ENCODE measurements at regions not wholly inside any gene's neighbourhood (a gene's known extent, or its start where the extent isn't known, plus 50 kb on each side); places are given as distances from the start of the nearest gene placed in this dataset.
"Not testable (repeated sequence)": the region's sequence is repeated elsewhere in the genome, so short reads cannot be mapped to it uniquely, and the experiment has no call there.

DNA sequence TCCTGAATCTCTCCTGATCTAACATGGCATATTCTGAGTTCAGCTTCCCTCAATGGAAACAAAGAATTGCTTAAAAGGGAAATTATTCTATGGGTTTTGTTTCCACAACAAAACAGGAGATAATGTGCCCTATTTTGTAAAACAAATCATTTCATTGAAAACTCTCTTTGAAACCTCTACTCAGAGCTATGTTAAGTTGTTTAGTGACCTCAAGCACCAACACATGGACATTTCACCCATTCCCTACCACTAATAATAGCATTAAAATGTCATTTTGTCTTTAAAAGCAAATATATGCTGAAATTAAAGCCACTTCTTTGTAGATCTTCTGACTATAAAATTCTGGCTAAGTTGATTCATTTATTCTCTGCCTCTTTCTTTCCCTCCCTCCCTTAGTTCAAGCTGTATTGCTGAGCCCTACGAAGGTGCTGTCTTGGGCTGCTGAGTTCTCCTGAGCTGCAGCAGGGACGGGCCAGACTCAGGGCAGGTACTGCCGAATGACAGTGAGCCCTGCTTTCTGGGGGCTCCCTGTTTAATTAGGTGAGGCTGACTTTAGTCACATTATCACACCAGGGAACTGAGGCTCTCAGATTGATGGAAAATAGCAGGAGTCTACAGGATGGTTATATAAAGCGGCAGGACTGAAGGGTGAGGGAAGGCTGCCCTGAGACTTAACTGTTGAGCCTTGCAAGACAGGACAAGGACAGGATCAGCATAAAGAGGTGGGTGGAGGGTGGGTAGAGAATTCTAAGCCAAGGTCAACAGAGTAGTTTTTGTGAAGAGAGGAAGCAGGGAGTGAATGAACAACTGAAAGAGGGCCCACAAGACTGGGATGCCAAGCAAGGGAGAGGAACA lies 1685.1 kb downstream of the SPATA31A7 start:
- not testable (repeated sequence) for DNase-seq (ENCODE audit: low spot score)

DNA sequence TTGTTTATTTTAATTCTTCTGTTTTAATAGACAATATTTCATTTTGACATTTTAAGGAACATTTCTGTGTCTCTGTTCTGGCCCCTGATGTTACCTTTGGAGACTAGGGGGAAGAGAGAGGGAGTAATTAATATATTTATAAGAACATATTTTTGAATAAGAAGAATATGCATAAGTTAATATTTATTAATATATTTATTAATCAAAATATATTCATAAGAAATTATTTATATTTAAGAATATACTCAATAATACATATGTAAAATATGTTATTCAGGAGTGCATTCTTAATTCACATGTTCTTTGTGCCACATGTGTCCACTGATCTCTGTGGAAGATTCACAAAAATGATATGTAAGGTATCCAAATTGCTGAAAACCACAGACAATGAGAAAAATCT lies 1687.7 kb downstream of the SPATA31A7 start:
- DNase-seq (ENCODE audit: low spot score) = not testable (repeated sequence)

DNA sequence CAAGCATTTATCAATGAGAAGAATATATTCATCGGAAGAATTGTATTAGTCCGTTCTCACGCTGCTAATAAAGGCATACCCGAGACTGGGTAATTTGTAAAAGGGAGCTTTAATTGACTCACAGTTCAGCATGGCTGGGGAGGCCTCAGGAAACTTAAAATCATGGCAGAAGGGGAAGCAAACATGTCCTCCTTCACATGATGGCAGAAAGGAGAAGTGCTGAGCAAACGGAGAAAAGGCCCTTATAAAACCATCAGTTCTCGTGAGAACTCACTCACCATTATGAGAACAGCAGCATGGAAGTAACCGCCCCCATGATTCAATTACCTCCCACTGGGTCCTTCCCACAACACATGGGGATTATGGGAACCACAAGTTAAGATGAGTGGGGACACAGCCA lies 1688.2 kb downstream of the SPATA31A7 start:
- not testable (repeated sequence) for DNase-seq (ENCODE audit: low spot score)

DNA sequence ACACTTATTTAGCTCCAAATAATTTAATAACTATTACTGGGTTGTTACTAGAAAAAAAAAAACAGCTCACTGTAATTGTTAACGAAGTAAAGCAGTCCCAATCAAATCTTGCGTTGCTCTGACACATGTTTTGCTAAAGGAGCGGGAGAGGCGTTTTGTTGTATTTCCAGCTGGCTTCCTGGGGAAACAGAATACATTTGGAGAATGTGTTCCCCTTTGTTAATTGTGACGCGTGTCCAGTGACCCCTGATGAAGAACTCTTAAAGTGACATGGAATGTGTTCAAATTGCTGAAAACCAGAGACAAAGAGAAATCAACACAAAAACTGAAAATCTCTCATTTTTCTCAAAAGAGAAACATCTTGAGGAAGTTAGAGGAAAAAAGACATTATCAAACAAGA lies 1690.6 kb downstream of the SPATA31A7 start:
- DNase-seq (ENCODE audit: low spot score) = not testable (repeated sequence)

DNA sequence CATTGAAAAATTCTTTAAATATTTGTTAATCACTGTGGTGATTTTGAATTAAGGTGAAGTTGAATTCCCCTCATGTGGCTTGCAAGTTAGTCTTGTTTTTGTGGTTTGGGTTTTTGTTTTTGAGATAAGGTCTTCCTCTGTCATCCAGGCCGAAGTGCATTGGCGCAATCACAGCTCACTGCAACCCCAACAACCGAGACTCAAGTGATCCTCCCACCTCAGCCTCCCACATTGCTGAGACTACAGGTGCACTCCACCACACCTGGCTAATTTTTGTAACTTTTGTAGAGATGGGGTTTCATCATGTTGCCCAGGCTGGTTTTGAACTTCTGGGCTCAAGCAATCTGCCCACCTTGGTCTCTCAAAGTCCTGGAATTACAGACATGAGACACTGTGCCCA lies 1691.1 kb downstream of the SPATA31A7 start:
- DNase-seq (ENCODE audit: low spot score) = not testable (repeated sequence)

DNA sequence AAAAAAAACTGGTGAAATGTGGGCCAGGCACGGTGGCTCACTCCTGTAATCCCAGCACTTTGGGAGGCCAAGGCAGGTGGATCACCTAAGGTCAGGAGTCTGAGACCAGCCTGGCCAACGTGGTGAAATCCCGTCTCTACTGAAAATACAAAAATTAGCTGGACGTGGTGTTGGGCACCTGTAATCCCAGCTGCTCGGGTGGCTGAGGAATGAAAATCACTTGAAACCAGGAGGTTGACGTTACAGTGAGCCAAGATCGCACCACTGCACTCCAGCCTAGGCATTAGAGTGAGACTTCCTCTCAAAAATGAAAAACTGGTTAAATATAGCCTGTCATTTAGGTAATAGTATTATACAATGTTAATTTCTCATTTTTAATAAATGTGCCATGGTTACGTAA lies 1692.0 kb downstream of the SPATA31A7 start:
- DNase-seq (ENCODE audit: low spot score) = not testable (repeated sequence)

DNA sequence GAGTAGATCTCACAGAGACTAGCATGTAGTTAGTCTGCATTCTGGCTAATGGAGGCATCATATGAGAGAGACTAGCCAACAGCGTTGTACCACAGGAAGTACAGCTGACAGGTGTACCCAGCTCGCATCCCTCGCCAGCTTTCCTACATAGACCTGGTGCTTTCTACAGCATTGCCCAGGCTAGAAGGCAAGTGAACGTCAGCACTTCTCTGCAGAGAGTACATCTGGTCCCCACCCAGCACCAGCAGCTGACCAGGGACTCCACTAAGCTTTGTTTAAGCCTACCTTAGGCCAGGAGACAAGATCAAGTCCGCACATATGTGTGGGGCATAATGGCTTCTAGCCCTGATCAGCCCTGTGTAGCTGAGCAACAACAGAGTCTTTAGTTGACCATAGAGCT lies 1692.9 kb downstream of the SPATA31A7 start:
- DNase-seq (ENCODE audit: low spot score) = not testable (repeated sequence)

DNA sequence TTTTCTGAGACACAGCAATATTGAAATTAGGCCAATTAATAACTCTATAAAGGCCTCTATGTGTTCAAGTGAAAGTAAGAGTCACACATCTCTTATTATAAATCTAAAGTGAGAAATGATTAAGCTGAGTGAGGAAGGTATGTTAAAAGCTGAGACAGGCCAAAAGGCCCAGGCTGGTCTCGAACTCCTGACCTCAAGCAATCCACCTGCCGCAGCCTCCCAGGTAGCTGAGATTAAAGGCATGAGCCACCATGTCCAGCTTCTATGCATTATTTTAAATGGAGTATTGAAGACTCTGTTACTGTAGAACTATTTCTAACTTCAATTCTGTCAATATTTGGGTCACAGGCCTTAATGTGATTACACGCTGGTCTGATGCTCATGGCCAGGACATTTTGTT lies 1706.9 kb downstream of the SPATA31A7 start:
- not testable (repeated sequence) for DNase-seq (ENCODE audit: low spot score)

DNA sequence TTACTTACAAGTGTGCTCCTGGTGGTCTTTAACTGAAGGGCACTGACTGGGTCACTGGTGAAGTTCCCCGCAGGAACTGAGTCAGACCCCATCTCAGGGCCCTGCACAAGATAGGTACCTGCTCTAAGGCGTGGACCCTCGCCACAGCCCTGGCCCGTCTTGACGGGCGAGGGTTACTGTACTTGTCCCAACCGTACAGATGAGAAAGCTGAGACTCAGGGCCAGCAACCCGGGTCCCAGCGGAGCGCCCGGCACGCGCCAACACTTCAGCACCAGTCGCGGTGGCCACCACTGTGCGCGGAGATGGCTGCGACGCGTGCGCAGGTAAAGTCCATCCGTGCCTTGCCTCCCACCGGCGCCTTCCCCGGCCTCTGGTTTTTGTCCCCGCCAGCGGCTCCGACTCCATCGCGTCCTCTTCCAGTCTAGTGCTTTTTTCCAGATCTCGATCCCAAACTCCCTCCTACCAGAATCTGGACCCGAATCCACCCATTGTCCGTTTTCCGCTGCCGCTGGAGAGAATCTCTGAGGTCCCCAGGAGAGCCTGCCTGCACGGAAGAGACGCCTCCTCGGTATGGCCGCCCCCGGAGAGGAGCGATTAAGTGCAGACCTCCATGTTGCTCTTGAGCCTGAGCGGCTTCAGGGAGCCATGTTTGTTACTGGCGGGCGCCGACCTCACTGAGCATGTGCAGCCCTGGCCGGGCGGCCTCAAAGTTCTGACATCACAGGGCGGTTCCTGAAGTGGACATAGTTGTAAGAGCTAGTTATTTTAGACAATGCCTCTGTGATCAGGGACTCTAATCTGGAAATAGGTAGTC lies 1707.8 kb downstream of the SPATA31A7 start:
- DNase-seq (ENCODE audit: low spot score) = not testable (repeated sequence)

DNA sequence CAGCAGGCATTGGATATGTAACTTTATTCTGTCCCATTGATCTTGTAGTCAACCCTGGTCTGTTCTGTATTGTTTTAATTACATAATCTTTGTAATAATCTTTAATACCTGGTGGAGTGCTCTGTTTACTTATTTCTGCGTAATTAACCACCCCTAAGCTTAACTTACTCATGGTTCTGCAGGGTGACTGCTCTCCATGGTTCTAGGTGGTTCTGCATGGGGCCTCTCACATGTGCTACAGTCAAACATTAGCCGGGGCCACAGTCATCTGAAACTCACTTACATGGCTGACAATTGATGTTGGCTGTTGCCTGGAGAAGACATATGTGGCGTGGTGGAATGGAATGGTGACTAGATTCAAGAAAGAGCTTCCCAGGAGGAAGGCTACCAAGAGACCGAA lies 1709.8 kb downstream of the SPATA31A7 start:
- not testable (repeated sequence) for DNase-seq (ENCODE audit: low spot score)

DNA sequence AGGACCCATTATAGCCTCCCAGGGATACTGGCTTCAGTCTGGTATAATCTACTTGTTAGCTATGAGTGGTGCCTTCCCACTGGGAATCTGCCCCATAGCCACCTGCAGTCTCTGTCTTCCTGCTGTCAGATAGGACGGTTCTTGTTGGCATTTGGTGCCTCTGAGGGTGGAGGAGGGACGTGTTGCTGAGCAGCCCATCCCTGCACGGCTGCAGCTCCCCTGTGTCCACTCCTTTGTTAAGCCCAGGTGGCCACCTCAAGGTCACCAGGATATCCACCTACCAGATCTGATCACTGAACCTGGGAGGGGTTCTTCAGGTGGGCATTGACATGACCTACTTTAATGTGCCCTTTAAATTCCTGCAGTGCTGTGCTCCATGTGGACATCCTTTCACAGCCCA lies 1714.2 kb downstream of the SPATA31A7 start:
- not testable (repeated sequence) for DNase-seq (ENCODE audit: low spot score)

DNA sequence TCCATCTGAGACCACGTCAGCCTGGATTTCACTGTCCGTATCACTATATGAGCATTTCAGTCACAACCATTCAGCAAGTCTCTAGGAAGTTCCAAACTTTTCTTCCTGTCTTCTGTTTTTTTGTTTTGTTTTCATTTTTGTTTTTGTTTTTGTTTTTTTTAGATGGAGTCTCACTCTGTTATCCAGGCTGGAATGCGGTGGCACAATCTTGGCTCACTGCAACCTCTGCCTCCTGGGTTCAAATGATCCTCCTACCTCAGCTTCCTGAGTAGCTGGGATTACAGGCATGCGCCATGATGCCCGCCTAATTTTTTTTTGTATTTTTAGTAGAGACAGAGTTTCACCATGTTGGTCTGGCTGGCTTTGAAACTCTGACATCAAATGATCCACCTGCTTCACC lies 1715.9 kb downstream of the SPATA31A7 start:
- DNase-seq (ENCODE audit: low spot score) = not testable (repeated sequence)

DNA sequence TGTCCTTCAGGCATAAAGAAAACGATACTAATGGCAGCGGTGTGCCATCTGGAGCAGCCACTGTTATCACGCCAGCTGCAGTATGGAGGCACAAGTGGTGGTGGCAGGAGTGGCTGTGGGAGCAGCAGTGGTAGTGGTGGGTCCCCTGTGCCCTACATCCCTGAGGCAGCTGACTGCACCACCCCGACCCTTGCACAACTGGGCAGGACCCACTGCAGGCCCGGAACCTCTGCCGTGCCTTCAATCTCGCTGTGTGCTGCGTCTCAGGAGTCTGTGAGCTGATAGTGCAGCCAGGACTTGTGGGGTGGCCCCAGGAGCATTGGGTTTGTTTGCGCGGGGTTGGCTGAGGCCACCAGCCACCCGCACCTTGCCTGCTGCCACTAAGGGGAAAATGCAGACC lies 1718.0 kb downstream of the SPATA31A7 start:
- DNase-seq (ENCODE audit: low spot score) = not testable (repeated sequence)

DNA sequence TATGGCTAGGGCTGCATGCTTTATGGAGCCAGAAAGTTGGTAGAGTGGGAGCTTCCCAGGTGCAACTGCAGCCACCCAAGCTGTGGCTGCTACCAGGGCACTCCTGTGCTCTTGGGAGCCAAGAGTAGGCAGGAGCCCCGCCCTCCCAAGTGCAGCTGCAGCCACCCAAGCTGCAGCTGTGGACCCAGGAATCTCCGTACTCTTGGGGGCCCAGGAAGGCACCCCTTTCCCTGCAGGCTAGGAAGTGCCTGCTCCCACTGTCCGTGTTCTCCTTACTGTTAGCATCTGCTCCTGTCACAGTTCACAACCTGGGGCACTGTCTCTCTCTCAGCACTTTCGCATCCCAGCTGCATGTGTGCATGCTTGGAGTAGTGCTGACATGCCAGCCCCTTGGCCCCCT lies 1718.4 kb downstream of the SPATA31A7 start:
- DNase-seq (ENCODE audit: low spot score) = not testable (repeated sequence)

DNA sequence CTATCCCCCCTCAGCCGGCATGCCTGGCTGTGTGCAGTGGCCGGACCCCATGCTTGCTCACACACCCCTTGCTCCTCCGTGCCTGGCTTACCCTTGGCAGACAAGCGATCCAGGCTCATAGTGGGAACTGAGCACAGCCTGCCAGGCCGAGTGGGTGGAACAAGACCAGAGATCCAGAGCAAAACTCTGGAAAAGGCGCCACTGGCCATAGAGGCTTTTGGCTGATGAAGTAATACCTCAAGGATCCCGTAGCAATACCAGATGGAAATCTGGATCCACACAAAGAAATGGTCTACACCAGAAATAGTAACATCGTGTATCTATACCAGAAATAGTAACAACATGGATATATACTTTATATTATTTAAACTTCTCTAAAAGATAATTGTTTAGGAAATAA lies 1719.6 kb downstream of the SPATA31A7 start:
- DNase-seq (ENCODE audit: low spot score) = not testable (repeated sequence)

DNA sequence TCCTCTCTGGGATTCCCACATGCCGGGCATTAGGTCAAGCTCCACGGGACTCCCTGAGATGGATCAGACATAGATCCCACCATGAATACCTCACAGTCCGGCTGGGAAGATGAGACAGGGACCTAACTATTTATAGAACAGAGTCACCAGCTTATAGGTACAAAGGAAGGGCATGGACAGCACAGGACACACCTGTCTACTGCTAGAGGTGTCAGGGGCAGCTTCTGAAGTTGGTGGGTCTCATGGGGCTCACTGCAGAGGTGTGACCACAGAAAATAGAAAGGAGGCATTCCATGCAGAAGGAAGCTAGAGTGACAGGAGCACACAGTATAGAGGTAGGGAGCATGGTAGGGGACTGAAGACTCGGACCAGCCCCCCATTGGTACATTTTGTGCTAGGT lies 1722.4 kb downstream of the SPATA31A7 start:
- not testable (repeated sequence) for DNase-seq (ENCODE audit: low spot score)

DNA sequence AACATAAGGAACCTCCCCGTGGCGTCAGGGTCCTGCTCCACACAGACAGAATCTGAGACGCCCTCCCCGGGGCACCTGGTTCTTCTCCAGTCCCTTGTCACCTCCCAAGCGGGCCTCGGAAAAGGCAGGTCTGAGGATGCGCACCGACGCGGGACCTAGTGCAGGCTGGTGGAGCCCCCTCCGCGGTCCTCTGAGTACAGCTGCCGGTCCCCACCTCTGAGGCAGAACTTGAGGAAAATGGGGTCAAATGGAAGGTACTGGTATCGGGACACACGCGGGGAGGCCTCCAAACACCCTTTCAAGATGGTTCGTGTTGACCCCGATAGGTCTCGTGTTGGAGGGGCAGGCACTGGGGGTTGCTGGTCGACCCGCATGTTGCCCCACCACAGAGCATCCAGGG lies 1725.3 kb downstream of the SPATA31A7 start:
- not testable (repeated sequence) for DNase-seq (ENCODE audit: low spot score)

DNA sequence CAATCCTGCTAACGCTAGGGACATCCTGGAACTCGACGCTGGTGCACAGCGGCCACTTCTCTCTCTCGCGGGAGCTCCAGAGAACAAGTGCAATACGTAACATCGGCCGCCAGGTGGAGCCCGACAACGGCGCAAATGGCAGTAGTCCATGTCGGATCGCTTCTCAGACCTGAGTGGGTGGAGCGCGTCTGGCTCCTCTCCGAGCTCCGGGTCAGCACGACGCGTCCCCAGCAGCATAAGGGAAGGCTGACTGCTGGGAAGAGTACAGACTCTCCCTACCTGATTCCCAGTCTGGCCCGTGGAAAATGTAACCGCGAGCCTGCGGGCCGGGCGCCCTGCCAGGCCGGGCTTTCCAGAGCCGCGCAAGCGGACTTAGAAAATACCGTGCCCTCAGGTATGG lies 1725.8 kb downstream of the SPATA31A7 start:
- DNase-seq (ENCODE audit: low spot score) = not testable (repeated sequence)

DNA sequence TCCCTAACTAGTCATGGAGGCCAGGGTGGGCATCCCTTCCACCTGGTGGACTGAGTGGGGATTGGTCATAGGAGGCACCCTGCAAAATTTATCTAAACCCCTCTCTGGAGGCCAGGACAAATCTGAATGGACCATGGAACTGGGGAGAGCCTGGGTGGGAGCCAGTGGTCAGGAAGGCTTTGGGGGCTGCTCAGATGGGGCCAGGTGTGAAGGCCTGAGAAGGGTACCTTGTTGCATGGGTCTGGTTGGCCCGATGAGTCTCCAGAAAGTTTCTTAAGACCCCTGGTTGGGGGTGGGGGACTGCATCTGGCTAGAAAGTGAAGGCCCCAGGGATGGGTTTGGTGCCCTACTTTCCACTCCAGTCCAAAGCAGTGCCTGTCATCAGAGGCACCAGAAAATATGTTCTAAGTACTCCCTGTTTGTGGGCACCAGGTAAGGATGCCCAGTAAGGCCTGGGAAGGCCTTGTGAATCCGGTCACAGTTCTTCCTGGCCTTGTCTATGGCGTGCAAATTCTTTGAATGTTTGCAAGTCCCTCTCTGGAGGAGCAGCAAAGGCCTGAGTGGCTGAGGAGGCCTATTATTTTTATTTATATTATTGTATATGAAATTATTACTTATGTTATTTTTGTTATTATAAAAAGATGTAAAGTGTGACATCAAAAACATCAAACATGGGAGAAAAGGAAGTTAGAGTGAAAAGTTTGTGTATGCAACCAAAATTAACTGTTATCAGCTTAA lies 1729.0 kb downstream of the SPATA31A7 start:
- DNase-seq (ENCODE audit: low spot score) = not testable (repeated sequence)

DNA sequence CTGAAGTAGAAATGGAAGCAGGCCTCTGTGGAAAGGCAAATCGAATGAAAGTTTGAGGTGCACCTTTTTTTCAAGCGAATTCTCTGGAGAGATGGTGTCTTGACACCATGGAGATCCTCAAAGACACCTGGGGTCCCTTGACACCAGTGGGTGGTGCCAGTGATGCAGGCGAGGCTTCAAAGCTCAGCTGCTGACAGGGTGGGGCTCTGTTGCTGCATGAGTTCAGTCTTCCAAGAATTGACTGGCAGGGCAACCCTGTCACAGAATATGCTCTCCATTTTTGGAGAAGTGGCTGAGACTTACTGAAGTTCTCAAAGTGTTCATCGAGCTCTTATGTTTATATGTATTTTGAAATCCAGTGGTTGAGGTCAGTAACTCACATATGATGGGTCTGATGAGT lies 1741.6 kb downstream of the SPATA31A7 start:
- not testable (repeated sequence) for DNase-seq (ENCODE audit: low spot score)

DNA sequence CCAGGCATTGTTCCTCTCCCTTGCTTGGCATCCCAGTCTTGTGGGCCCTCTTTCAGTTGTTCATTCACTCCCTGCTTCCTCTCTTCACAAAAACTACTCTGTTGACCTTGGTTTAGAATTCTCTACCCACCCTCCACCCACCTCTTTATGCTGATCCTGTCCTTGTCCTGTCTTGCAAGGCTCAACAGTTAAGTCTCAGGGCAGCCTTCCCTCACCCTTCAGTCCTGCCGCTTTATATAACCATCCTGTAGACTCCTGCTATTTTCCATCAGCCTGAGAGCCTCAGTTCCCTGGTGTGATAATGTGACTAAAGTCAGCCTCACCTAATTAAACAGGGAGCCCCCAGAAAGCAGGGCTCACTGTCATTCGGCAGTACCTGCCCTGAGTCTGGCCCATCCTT lies 1763.0 kb downstream of the SPATA31A7 start:
- DNase-seq (ENCODE audit: low spot score) = not testable (repeated sequence)
